ENCODE measurements at regions not wholly inside any gene's neighbourhood (a gene's known extent, or its start where the extent isn't known, plus 50 kb on each side); places are given as distances from the start of the nearest gene placed in this dataset.

DNA sequence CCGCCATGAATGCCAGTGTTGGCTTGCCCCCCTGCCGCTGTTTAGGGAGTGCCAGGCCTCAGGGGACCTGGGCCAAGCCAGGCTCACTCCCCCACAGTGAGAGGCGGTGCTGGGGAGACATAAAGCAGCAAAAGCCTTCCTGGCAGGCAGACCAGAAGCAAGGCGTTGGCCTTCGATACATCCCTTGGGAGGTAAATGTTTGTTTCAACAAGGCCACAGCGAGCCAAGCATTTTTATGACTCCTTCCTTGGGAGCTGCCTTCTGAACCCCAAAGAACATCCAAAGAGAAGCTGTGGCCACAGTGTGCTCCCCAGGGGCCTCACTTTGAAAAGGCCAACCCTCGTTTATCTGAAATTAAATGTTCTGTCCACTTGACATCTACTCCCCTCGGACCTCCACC, 119.7 kb upstream of the CIBAR2 start:
- H3K4me3 ChIP-seq (ENCODE audit: low read depth, poor library complexity, severe bottlenecking) = no peak overlapping the region
- DNase-seq (ENCODE audit: low spot score in 2 of 2) = no peak
- TF ChIP-seq POLR2A (IDR thresholded peaks at IDR 0.05) = no peak
- TF ChIP-seq, protein P1, sequence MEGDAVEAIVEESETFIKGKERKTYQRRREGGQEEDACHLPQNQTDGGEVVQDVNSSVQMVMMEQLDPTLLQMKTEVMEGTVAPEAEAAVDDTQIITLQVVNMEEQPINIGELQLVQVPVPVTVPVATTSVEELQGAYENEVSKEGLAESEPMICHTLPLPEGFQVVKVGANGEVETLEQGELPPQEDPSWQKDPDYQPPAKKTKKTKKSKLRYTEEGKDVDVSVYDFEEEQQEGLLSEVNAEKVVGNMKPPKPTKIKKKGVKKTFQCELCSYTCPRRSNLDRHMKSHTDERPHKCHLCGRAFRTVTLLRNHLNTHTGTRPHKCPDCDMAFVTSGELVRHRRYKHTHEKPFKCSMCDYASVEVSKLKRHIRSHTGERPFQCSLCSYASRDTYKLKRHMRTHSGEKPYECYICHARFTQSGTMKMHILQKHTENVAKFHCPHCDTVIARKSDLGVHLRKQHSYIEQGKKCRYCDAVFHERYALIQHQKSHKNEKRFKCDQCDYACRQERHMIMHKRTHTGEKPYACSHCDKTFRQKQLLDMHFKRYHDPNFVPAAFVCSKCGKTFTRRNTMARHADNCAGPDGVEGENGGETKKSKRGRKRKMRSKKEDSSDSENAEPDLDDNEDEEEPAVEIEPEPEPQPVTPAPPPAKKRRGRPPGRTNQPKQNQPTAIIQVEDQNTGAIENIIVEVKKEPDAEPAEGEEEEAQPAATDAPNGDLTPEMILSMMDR (IDR thresholded peaks at IDR 0.05) = no peak
- intact Hi-C loops (cut with DNase I; ENCODE audit: low total_unique reads) = no loop called here
- WGBS, 2 donors = 24 to 26% methylated on average over 8 of the region's 8 CpGs

DNA sequence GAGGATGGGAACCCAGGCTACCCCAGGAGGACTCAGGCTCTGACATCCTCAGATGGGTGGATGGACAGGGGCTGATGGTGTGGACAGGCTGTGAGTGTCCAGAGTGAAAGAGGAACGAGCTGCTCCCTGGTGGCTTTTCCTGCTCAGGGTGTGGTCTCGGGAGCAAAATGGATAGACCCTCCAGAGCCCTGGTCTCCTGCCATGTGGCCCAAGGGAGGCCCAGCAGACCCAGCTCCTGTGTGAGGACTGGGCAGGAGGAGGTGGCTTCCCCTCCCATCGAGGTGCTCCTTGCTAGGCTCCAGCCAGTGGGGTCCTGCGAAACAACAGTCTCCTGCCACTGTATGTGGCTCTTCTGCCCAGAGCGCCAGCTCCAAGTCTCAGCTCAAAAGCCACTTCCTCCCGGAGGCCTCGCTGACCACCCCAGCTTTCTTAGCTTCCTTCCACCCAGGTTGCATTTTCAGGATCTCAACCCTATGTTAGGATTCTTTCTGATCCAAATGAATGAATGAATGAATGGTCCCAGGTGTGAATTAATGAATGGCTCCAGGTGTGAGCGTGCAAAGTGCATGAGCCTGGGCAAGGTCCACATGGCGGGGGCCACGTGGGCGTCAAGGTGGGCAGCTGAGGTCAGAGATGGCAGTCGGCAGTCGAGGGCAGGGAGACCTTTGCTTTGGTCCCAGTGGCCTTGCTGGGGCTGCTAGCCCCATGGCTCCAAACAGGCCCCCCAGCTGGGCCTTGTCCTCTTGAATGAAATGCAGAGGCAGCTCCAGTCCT, 120.3 kb upstream of the CIBAR2 start:
- H3K4me3 ChIP-seq (ENCODE audit: low read depth, poor library complexity, severe bottlenecking) = no peak overlapping the region
- DNase-seq (ENCODE audit: low spot score in 2 of 2) = no peak
- intact Hi-C loops (cut with DNase I; ENCODE audit: low total_unique reads) = no loop called here
- 72 to 73% methylated on average over 13 of the region's 13 CpGs for WGBS, 2 donors
- TF ChIP-seq POLR2A (IDR thresholded peaks at IDR 0.05) = no peak
- TF ChIP-seq, protein P1 (IDR thresholded peaks at IDR 0.05) = no peak

- TF ChIP-seq POLR2A (IDR thresholded peaks at IDR 0.05) = no peak
- TF ChIP-seq, protein P1 (IDR thresholded peaks at IDR 0.05) = no peak
- WGBS, 2 donors = 52 to 69% methylated on average over 5 to 6 of the region's 6 CpGs
- intact Hi-C loops (cut with DNase I; ENCODE audit: low total_unique reads) = no loop called here
Observed at GRCh38 chr16:85233516-85233915, 121.2 kb upstream of the CIBAR2 start.

DNA sequence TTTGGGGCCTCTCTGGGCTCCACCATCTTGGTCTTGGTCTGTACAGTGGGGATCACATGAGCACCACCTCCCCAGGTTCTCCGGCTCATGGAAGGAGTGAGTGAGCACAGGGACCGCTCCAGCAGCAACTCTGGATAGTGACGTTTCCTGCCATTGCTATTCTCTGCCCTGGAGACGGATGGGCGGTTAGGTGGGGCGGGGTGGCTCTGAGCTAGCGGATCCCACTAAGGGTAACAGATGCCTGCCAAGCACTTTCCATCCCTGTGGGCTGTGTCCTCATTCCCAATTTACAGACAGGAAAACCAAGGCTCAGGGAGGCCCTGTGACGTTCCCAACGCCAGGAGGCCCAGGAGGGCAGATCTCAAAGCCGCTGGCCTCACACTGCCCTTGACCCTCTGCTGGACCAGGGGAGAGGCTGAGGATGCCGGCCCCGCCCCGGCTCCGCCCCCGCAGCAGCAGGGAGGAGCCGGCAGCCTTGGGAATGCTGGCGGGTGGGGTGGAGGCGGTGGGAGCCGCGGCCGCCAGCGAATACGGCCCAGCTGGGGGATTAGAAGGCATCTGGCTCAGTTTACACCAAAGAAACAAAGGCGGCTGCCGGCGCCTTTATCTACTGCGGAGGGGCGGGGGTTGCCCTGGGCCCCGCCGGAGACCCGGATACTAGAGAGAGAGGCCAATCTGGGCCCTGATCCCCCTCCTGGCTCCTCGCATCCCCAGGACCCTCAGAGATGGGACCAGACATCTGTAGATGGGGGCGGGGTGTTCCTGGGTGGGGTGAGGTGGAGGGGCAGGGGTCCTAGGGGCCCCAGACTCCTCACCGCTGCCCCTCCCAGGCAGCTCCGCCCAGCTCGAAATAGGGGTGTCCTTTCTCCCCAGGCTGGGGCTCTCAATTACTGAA, 122.3 kb upstream of the CIBAR2 start:
- no peak overlapping the region for H3K4me3 ChIP-seq (ENCODE audit: low read depth, poor library complexity, severe bottlenecking)
- intact Hi-C loops (cut with DNase I; ENCODE audit: low total_unique reads) = no loop called here
- 20 to 42% methylated on average over 9 to 25 of the region's 36 CpGs for WGBS, 2 donors
- TF ChIP-seq POLR2A (IDR thresholded peaks at IDR 0.05) = no peak
- TF ChIP-seq, protein P1 (IDR thresholded peaks at IDR 0.05) = no peak
- DNase-seq (ENCODE audit: low spot score in 2 of 2) = peak in 1 of 2 donors; percentile 40

More at GRCh38 chr16:85233516-85233915, 121.2 kb upstream of the CIBAR2 start:
- DNase-seq (ENCODE audit: low spot score in 2 of 2) = no peak
- H3K4me3 ChIP-seq (ENCODE audit: low read depth, poor library complexity, severe bottlenecking) = no peak overlapping the region

DNA sequence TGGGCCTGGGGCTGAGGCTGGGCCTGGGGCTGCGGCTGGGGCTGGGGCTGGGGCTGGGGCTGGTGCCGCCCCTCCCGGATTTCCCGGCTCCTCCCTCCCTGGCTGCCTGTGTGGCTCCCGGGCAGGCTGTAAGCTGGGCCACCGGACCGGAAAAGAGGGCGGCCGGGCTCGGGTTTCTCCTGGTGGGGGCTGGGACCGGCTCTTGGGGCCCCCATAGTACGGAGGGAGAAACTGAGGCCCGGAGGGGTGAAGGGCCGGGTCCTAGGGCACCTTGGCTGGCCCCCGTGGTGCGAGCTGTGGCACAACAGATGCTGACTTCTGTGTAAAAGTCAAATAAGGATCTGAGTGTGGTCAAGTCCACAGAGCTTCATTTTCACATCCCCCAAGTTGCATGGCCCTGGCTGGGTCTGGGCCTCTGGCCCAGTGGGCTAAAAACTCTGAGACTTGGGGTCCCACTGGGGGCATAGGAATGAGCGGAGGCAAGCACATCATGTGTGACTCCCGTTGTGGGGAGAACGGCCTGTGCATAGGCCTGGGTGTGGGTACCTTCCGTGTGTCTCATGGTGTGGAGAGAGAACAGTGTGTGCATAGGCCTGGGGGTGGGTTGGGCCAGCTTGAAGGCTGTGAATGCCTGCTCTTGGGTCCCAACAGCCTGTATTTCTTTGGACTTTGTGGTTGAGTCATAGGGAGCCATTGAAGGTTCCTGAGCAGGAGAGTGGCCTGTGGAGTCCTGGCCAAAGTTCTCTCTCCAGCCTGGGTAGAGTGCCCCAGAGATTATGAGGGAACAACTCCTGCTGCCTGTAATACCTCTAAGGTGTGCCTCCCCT, 123.9 kb upstream of the CIBAR2 start:
- no peak overlapping the region for H3K4me3 ChIP-seq (ENCODE audit: low read depth, poor library complexity, severe bottlenecking)
- no peak for TF ChIP-seq POLR2A (IDR thresholded peaks at IDR 0.05)
- TF ChIP-seq, protein P1 (IDR thresholded peaks at IDR 0.05) = no peak
- intact Hi-C loops (cut with DNase I; ENCODE audit: low total_unique reads) = no loop called here
- DNase-seq (ENCODE audit: low spot score in 2 of 2) = peak in 1 of 2 donors; percentile 93
- WGBS, 2 donors = 24 to 53% methylated on average over 7 to 18 of the region's 20 CpGs

Measured in lower leg skin (tissue), 4 donors.